ENCODE measurements at regions not wholly inside any gene's neighbourhood (a gene's known extent, or its start where the extent isn't known, plus 50 kb on each side); places are given as distances from the start of the nearest gene placed in this dataset.

GRCh38 chr16:64358291-64358690 lies 763.6 kb downstream of the CDH11 start:
- Histone ChIP-seq H3K4me1 (no peaks in the 10 kb centered on the region), H3K36me3 (ENCODE audit: low read depth, missing control alignments) (no peaks in the 10 kb centered on the region), H3K27me3 (no peaks in the 10 kb centered on the region), H3K27ac (no peak overlapping the region), H3K4me3 (no peak overlapping the region), H3K9me3 (no peaks in the 10 kb centered on the region)
- WGBS, 2 donors = 84 to 94% methylated on average over 1 of the region's 1 CpG
- intact Hi-C loops (cut with DNase I; ENCODE audit: low total_unique reads) = no loop called here
- TF ChIP-seq, protein P1, sequence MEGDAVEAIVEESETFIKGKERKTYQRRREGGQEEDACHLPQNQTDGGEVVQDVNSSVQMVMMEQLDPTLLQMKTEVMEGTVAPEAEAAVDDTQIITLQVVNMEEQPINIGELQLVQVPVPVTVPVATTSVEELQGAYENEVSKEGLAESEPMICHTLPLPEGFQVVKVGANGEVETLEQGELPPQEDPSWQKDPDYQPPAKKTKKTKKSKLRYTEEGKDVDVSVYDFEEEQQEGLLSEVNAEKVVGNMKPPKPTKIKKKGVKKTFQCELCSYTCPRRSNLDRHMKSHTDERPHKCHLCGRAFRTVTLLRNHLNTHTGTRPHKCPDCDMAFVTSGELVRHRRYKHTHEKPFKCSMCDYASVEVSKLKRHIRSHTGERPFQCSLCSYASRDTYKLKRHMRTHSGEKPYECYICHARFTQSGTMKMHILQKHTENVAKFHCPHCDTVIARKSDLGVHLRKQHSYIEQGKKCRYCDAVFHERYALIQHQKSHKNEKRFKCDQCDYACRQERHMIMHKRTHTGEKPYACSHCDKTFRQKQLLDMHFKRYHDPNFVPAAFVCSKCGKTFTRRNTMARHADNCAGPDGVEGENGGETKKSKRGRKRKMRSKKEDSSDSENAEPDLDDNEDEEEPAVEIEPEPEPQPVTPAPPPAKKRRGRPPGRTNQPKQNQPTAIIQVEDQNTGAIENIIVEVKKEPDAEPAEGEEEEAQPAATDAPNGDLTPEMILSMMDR (IDR thresholded peaks at IDR 0.05) = no peak
- TF ChIP-seq POLR2A (IDR thresholded peaks at IDR 0.05) = no peak
- DNase-seq = no peak

- WGBS, 2 donors = 77 to 78% methylated on average over 1 of the region's 1 CpG
- no peak overlapping the region for H3K4me3 ChIP-seq
- no peak for DNase-seq
- no peaks in the 10 kb centered on the region for H3K9me3 ChIP-seq
- H3K27me3 ChIP-seq = no peaks in the 10 kb centered on the region
- no peaks in the 10 kb centered on the region for H3K4me1 ChIP-seq
- H3K27ac ChIP-seq = no peak overlapping the region
- intact Hi-C loops (cut with DNase I; ENCODE audit: low total_unique reads) = no loop called here
- no peaks in the 10 kb centered on the region for H3K36me3 ChIP-seq (ENCODE audit: low read depth, missing control alignments)
- no peak for TF ChIP-seq POLR2A (IDR thresholded peaks at IDR 0.05)
- TF ChIP-seq, protein P1 (IDR thresholded peaks at IDR 0.05) = no peak
These were observed 765.6 kb downstream of the CDH11 start for GRCh38 chr16:64356267-64356666.

- Histone ChIP-seq H3K27me3 (no peaks in the 10 kb centered on the region), H3K4me1 (no peaks in the 10 kb centered on the region), H3K4me3 (no peak overlapping the region), H3K36me3 (ENCODE audit: low read depth, missing control alignments) (no peaks in the 10 kb centered on the region), H3K9me3 (no peaks in the 10 kb centered on the region), H3K27ac (no peak overlapping the region)
- no peak for TF ChIP-seq POLR2A (IDR thresholded peaks at IDR 0.05)
- TF ChIP-seq, protein P1 (IDR thresholded peaks at IDR 0.05) = no peak
- DNase-seq = no peak
- 100% methylated on average over 1 of the region's 1 CpG for WGBS, 2 donors
- intact Hi-C loops (cut with DNase I; ENCODE audit: low total_unique reads) = no loop called here
These were observed 769.6 kb downstream of the CDH11 start for GRCh38 chr16:64352246-64352645.

DNA sequence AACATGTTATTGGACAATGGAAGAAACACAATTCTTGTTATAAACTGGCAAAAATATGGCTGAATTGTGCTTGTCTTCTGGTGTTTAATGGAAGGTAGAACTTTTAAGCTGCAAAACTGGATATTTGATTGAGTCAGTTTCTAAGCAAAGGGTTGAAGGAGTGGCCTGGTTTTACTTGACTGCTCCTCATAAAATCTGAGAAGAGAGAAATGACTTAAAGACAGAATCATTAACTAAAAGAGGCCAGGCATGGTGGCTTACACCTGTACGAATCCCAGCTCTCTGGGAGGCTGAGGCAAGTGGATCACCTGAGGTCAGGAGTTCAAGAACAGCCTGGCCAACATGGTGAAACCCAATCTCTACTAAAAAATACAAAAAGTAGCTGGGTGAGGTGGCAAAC lies 770.7 kb downstream of the CDH11 start:
- Histone ChIP-seq H3K36me3 (ENCODE audit: low read depth, missing control alignments) (no peaks in the 10 kb centered on the region), H3K9me3 (no peaks in the 10 kb centered on the region), H3K4me3 (no peak overlapping the region), H3K4me1 (no peaks in the 10 kb centered on the region), H3K27me3 (no peaks in the 10 kb centered on the region), H3K27ac (no peak overlapping the region)
- intact Hi-C loops (cut with DNase I; ENCODE audit: low total_unique reads) = no loop called here
- DNase-seq = no peak
- TF ChIP-seq POLR2A (IDR thresholded peaks at IDR 0.05) = no peak
- 86% methylated on average over 1 of the region's 1 CpG for WGBS, 2 donors

GRCh38 chr16:64346080-64346479 lies 775.8 kb downstream of the CDH11 start:
- H3K36me3 ChIP-seq (ENCODE audit: low read depth, missing control alignments) = no peaks in the 10 kb centered on the region
- no peaks in the 10 kb centered on the region for H3K9me3 ChIP-seq
- H3K4me1 ChIP-seq = no peaks in the 10 kb centered on the region
- H3K4me3 ChIP-seq = no peak overlapping the region
- DNase-seq = no peak
- no peaks in the 10 kb centered on the region for H3K27me3 ChIP-seq
- intact Hi-C loops (cut with DNase I; ENCODE audit: low total_unique reads) = no loop called here
- no peak overlapping the region for H3K27ac ChIP-seq
- WGBS, 2 donors = 82 to 88% methylated on average over 2 to 4 of the region's 4 CpGs
- TF ChIP-seq, protein P1 (IDR thresholded peaks at IDR 0.05) = no peak
- TF ChIP-seq POLR2A (IDR thresholded peaks at IDR 0.05) = no peak

Data from testis (tissue), 2 donors.